ENCODE measurements at regions not wholly inside any gene's neighbourhood (a gene's known extent, or its start where the extent isn't known, plus 50 kb on each side); places are given as distances from the start of the nearest gene placed in this dataset.

DNA sequence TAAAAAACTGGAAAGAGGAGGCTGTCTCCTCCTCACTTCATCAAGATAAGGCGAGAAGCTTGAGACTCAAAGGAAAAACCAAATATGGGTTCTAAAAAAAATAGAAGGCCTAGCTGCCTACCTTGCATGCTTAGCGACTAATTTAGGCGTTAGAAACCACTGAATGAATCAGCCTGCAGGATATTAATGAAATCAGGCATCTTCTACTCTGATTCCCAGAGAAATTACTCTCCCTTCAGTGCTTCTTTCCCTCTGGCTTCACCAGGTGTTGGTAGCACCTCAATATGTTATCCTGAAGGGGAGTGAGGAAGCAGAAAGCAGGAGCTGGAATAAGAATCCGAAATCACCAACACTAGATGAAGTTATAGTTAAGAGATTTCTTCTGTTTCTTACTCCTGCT is 749.8 kb upstream of the NRXN1 start:
- TF ChIP-seq HOXA7 (CRISPR knock-in tag; IDR thresholded peaks at IDR 0.05; ENCODE audit: borderline replicate concordance) = no peak
- TF ChIP-seq, protein P1, sequence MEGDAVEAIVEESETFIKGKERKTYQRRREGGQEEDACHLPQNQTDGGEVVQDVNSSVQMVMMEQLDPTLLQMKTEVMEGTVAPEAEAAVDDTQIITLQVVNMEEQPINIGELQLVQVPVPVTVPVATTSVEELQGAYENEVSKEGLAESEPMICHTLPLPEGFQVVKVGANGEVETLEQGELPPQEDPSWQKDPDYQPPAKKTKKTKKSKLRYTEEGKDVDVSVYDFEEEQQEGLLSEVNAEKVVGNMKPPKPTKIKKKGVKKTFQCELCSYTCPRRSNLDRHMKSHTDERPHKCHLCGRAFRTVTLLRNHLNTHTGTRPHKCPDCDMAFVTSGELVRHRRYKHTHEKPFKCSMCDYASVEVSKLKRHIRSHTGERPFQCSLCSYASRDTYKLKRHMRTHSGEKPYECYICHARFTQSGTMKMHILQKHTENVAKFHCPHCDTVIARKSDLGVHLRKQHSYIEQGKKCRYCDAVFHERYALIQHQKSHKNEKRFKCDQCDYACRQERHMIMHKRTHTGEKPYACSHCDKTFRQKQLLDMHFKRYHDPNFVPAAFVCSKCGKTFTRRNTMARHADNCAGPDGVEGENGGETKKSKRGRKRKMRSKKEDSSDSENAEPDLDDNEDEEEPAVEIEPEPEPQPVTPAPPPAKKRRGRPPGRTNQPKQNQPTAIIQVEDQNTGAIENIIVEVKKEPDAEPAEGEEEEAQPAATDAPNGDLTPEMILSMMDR (tag by site-specific recombination; IDR thresholded peaks at IDR 0.05) = no peak
- TF ChIP-seq ZNF510 (tag by site-specific recombination; IDR thresholded peaks at IDR 0.05; ENCODE audit: insufficient replicate concordance) = no peak
- TF ChIP-seq, protein P2, sequence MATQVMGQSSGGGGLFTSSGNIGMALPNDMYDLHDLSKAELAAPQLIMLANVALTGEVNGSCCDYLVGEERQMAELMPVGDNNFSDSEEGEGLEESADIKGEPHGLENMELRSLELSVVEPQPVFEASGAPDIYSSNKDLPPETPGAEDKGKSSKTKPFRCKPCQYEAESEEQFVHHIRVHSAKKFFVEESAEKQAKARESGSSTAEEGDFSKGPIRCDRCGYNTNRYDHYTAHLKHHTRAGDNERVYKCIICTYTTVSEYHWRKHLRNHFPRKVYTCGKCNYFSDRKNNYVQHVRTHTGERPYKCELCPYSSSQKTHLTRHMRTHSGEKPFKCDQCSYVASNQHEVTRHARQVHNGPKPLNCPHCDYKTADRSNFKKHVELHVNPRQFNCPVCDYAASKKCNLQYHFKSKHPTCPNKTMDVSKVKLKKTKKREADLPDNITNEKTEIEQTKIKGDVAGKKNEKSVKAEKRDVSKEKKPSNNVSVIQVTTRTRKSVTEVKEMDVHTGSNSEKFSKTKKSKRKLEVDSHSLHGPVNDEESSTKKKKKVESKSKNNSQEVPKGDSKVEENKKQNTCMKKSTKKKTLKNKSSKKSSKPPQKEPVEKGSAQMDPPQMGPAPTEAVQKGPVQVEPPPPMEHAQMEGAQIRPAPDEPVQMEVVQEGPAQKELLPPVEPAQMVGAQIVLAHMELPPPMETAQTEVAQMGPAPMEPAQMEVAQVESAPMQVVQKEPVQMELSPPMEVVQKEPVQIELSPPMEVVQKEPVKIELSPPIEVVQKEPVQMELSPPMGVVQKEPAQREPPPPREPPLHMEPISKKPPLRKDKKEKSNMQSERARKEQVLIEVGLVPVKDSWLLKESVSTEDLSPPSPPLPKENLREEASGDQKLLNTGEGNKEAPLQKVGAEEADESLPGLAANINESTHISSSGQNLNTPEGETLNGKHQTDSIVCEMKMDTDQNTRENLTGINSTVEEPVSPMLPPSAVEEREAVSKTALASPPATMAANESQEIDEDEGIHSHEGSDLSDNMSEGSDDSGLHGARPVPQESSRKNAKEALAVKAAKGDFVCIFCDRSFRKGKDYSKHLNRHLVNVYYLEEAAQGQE (tag by site-specific recombination; IDR thresholded peaks at IDR 0.05) = no peak
- TF ChIP-seq ZNF23 (tag by site-specific recombination; IDR thresholded peaks at IDR 0.05; ENCODE audit: borderline replicate concordance) = no peak
- no peak for TF ChIP-seq YY1 (tag by site-specific recombination; IDR thresholded peaks at IDR 0.05)
- TF ChIP-seq, protein P3, sequence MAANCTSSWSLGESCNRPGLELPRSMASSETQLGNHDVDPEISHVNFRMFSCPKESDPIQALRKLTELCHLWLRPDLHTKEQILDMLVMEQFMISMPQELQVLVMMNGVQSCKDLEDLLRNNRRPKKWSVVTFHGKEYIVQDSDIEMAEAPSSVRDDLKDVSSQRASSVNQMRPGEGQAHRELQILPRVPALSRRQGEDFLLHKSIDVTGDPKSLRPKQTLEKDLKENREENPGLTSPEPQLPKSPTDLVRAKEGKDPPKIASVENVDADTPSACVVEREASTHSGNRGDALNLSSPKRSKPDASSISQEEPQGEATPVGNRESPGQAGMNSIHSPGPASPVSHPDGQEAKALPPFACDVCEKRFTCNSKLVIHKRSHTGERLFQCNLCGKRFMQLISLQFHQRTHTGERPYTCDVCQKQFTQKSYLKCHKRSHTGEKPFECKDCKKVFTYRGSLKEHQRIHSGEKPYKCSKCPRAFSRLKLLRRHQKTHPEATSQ (tag by site-specific recombination; IDR thresholded peaks at IDR 0.05) = no peak
- TF ChIP-seq, protein P4, sequence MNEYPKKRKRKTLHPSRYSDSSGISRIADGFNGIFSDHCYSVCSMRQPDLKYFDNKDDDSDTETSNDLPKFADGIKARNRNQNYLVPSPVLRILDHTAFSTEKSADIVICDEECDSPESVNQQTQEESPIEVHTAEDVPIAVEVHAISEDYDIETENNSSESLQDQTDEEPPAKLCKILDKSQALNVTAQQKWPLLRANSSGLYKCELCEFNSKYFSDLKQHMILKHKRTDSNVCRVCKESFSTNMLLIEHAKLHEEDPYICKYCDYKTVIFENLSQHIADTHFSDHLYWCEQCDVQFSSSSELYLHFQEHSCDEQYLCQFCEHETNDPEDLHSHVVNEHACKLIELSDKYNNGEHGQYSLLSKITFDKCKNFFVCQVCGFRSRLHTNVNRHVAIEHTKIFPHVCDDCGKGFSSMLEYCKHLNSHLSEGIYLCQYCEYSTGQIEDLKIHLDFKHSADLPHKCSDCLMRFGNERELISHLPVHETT (tag by site-specific recombination; IDR thresholded peaks at IDR 0.05) = no peak
- no peak for TF ChIP-seq GLIS1 (tag by site-specific recombination; IDR thresholded peaks at IDR 0.05)
- no peak for TF ChIP-seq ZNF610 (tag by site-specific recombination; IDR thresholded peaks at IDR 0.05; ENCODE audit: borderline replicate concordance)
- TF ChIP-seq ZNF776 (tag by site-specific recombination; IDR thresholded peaks at IDR 0.05; ENCODE audit: borderline replicate concordance) = no peak
